Endodermal cell (in vitro differentiated cells): ENCODE measurements at regions not wholly inside any gene's neighbourhood (a gene's known extent, or its start where the extent isn't known, plus 50 kb on each side); places are given as distances from the start of the nearest gene placed in this dataset.

ENCODE experiments used
- DNase-seq: peaks from one replicate; pipeline ENCODE4 v3.0.0-alpha.2; 2017
- H3K27ac ChIP-seq: 2 replicates; pipeline ENCODE4 v1.5.1; 2013; ENCODE audit warnings: mild to moderate bottlenecking, low read depth, low read length, moderate library complexity
- H3K27me3 ChIP-seq: 2 replicates; pipeline ENCODE4 v1.6.1; 2013; ENCODE audit warnings: mild to moderate bottlenecking, low read length, moderate library complexity; ENCODE audit not compliant: insufficient read depth, control insufficient read depth, poor library complexity, severe bottlenecking
- H3K36me3 ChIP-seq: 2 replicates; pipeline ENCODE4 v1.7.0; 2013; ENCODE audit warnings: mild to moderate bottlenecking, low read length, moderate library complexity; ENCODE audit not compliant: control insufficient read depth, insufficient read depth
- H3K4me1 ChIP-seq: one replicate; pipeline ENCODE4 v1.7.0; 2013; ENCODE audit warnings: low read length; ENCODE audit not compliant: control insufficient read depth, insufficient read depth
- H3K4me3 ChIP-seq: 2 replicates; pipeline ENCODE4 v1.5.1; 2013; ENCODE audit warnings: mild to moderate bottlenecking, low read length, moderate library complexity
- H3K9ac ChIP-seq: 2 replicates; pipeline ENCODE4 v1.6.1; 2013; ENCODE audit warnings: mild to moderate bottlenecking, low read length, moderate library complexity; ENCODE audit not compliant: poor library complexity, severe bottlenecking; ENCODE audit errors: extremely low read depth
- H3K9me3 ChIP-seq: 2 replicates; pipeline ENCODE4 v1.6.1; 2013; ENCODE audit warnings: mild to moderate bottlenecking, low read length, moderate library complexity; ENCODE audit not compliant: control insufficient read depth
- H3K27ac Mint-ChIP-seq: 2 replicates; pipeline ENCODE4 v1.8.0; 2020; ENCODE audit warnings: mixed read lengths
- H3K27me3 Mint-ChIP-seq: 2 replicates; pipeline ENCODE4 v1.8.0; 2021; ENCODE audit warnings: mild to moderate bottlenecking, mixed read lengths; ENCODE audit not compliant: insufficient read depth
- H3K36me3 Mint-ChIP-seq: 2 replicates; pipeline ENCODE4 v1.8.0; 2020; ENCODE audit warnings: low read depth, mixed read lengths
- H3K4me1 Mint-ChIP-seq: 2 replicates; pipeline ENCODE4 v1.8.0; 2020; ENCODE audit warnings: mixed read lengths
- H3K4me3 Mint-ChIP-seq: 2 replicates; pipeline ENCODE4 v1.8.0; 2020; ENCODE audit warnings: mild to moderate bottlenecking, moderate library complexity, mixed read lengths
- H3K9me3 Mint-ChIP-seq: 2 replicates; pipeline ENCODE4 v1.8.0; 2020; ENCODE audit warnings: mild to moderate bottlenecking, mixed read lengths
- WGBS, 2 experiments: methylation state at CpG; one replicate each; pipeline versions ENCODE4 v1.1.5 to v1.1.7; 2013; ENCODE audit warnings: missing lambda C conversion rate in 2 of 2, mixed read lengths in 1 of 2; ENCODE audit not compliant: insufficient coverage in 1 of 2, insufficient read length in 1 of 2; 5-methylcytosine and 5-hydroxymethylcytosine counted together
- TF ChIP-seq, protein P1 (sequence below): fragments of 200-600 bp; sonication (generic); conservative IDR thresholded peaks from 2 replicates; pipeline ENCODE4 v1.5.0; 2021; ENCODE audit warnings: antibody characterized with exemption, mild to moderate bottlenecking

DNA sequence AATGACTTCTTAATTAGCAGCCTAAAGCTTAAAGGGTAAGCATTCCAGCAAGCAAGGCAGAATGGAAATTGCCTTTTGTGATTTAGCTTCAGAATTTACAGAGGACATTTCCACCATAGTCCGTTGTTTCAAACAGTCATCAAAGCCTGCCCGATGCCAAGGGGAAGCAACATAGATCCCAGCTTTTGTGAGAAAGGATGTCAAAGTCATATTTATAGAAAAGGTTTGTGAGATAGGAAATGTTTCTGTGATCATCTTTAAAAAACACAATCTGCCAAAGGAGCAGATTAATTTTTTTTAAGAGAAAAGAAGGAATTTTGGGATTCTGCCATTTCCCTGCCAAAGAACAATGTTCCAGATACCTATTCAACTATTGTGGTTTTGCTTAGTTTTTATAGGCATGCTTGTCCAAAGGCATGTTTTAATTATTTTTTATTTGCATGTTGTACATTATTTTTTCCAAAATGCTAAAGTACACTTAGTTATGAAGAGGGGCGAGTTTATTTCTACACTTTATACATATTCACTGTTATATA lies 346.9 kb downstream of the ZNF608 start:
- no peaks in the 10 kb centered on the region for H3K27me3 Mint-ChIP-seq
- Histone ChIP-seq H3K4me1 (peaks cover 10% of the 10 kb centered on the region), H3K9me3 (no peaks in the 10 kb centered on the region), H3K4me3 (no peak overlapping the region), H3K27ac (no peak overlapping the region), H3K36me3 (no peaks in the 10 kb centered on the region), H3K27me3 (no peaks in the 10 kb centered on the region), H3K9ac (no peak overlapping the region)
- H3K9me3 Mint-ChIP-seq = no peaks in the 10 kb centered on the region
- no peaks in the 10 kb centered on the region for H3K36me3 Mint-ChIP-seq
- peaks cover 39% of the 10 kb centered on the region for H3K4me1 Mint-ChIP-seq
- DNase-seq = no peak
- TF ChIP-seq, protein P1, sequence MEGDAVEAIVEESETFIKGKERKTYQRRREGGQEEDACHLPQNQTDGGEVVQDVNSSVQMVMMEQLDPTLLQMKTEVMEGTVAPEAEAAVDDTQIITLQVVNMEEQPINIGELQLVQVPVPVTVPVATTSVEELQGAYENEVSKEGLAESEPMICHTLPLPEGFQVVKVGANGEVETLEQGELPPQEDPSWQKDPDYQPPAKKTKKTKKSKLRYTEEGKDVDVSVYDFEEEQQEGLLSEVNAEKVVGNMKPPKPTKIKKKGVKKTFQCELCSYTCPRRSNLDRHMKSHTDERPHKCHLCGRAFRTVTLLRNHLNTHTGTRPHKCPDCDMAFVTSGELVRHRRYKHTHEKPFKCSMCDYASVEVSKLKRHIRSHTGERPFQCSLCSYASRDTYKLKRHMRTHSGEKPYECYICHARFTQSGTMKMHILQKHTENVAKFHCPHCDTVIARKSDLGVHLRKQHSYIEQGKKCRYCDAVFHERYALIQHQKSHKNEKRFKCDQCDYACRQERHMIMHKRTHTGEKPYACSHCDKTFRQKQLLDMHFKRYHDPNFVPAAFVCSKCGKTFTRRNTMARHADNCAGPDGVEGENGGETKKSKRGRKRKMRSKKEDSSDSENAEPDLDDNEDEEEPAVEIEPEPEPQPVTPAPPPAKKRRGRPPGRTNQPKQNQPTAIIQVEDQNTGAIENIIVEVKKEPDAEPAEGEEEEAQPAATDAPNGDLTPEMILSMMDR = no peak
- H3K27ac Mint-ChIP-seq = no peak overlapping the region
- no peak overlapping the region for H3K4me3 Mint-ChIP-seq
- WGBS, 2 experiments = 79% methylated on average over 2 of the region's 3 CpGs; no CpG with 5 or more reads in 1 of the 2 experiments

DNA sequence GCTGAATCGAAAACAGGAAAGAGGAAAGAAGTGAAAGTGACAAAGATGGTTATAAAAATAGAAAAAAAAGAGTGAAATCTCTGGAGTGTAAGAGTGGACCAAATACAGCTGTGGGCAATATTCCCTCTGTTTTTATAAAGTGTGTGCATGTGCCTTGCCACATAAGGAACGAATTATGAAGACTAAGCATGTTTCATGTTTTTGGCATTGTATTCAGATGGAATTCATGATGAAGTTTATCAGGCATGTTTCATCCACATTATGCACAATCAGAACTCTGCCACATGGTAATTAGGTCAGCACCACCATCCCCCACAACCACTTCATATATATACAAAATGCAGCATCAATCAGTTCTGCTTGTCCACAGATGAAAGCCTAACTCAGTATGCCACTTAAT lies 348.0 kb downstream of the ZNF608 start:
- Histone ChIP-seq H3K4me3 (no peak overlapping the region), H3K36me3 (no peaks in the 10 kb centered on the region), H3K9me3 (no peaks in the 10 kb centered on the region), H3K27me3 (no peaks in the 10 kb centered on the region), H3K4me1 (peaks cover 10% of the 10 kb centered on the region), H3K27ac (no peak overlapping the region), H3K9ac (no peak overlapping the region)
- TF ChIP-seq, protein P1 = no peak
- H3K27me3 Mint-ChIP-seq = no peaks in the 10 kb centered on the region
- H3K4me3 Mint-ChIP-seq = no peak overlapping the region
- H3K36me3 Mint-ChIP-seq = no peaks in the 10 kb centered on the region
- WGBS, 2 experiments = 97 to 100% methylated on average over 2 of the region's 2 CpGs
- no peaks in the 10 kb centered on the region for H3K9me3 Mint-ChIP-seq
- H3K4me1 Mint-ChIP-seq = peaks cover 41% of the 10 kb centered on the region
- no peak for DNase-seq
- no peak overlapping the region for H3K27ac Mint-ChIP-seq

DNA sequence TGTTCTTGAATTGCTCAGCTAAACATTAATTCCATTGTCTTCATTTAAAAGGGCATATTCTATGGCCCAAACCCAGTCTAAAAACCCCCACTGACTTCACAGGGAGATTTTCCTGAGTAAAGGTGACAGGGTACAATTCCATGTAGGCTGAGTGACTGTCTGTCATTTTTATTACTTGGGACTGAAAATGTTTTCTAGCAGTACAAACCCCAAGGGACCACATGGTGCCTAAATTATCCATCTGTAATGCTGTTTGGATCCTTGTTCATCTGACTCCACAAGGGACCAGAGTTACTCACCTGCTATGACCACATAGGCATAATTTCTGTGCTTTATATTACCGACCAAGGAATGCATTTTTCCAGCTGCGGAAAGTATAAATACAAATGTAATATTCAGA lies 349.1 kb downstream of the ZNF608 start:
- Mint-ChIP-seq H3K4me3 (no peak overlapping the region), H3K4me1 (peaks cover 40% of the 10 kb centered on the region), H3K36me3 (no peaks in the 10 kb centered on the region), H3K27me3 (no peaks in the 10 kb centered on the region), H3K9me3 (no peaks in the 10 kb centered on the region), H3K27ac (no peak overlapping the region)
- no peaks in the 10 kb centered on the region for H3K9me3 ChIP-seq
- no peak for DNase-seq
- H3K4me3 ChIP-seq = no peak overlapping the region
- H3K9ac ChIP-seq = no peak overlapping the region
- TF ChIP-seq, protein P1 = no peak
- H3K36me3 ChIP-seq = no peaks in the 10 kb centered on the region
- 80 to 97% methylated on average over 2 of the region's 2 CpGs for WGBS, 2 experiments
- H3K4me1 ChIP-seq = peaks cover 10% of the 10 kb centered on the region
- H3K27me3 ChIP-seq = no peaks in the 10 kb centered on the region
- no peak overlapping the region for H3K27ac ChIP-seq
